K562 (cell line): ENCODE measurements at regions not wholly inside any gene's neighbourhood (a gene's known extent, or its start where the extent isn't known, plus 50 kb on each side); places are given as distances from the start of the nearest gene placed in this dataset.

ENCODE experiments used
- DIDO1 ChIP-seq: fragments of 450-650 bp; IDR thresholded peaks from 2 replicates; pipeline ENCODE4 v1.6.1; 2016; ENCODE audit warnings: low read depth, missing biosample characterization, missing genetic modification characterization
- NR1H2 ChIP-seq: sonication (generic); formaldehyde crosslinking; IDR thresholded peaks from 2 replicates; pipeline ENCODE4 v1.4.0; 2020; ENCODE audit warnings: mild to moderate bottlenecking, missing genetic modification reagents
- SMAD3 ChIP-seq: fragments of 450-650 bp; formaldehyde crosslinking; conservative IDR thresholded peaks from 2 replicates; pipeline ENCODE4 v1.4.0; 2020; ENCODE audit warnings: mild to moderate bottlenecking
- ZNF274 ChIP-seq: IDR thresholded peaks from 2 replicates; pipeline ENCODE4 v1.6.1; 2011; ENCODE audit warnings: low read depth, mild to moderate bottlenecking, low read length, moderate library complexity, borderline replicate concordance
- TF ChIP-seq, protein P1 (sequence below), 3 experiments: IDR thresholded peaks in 2 of 3; conservative IDR thresholded peaks in 1 of 3; 2 replicates each; pipeline ENCODE4 v1.5.1; 2011 to 2012; ENCODE audit warnings: low read length in 3 of 3, mild to moderate bottlenecking in 3 of 3, control low read depth in 2 of 3, improper control_type of control experiment in 1 of 3, inconsistent platforms in 1 of 3, low read depth in 1 of 3, mixed read lengths in 1 of 3, moderate library complexity in 1 of 3; ENCODE audit not compliant: insufficient read depth in 2 of 3
- TF ChIP-seq, protein P2 (sequence below): sonication (generic); formaldehyde crosslinking; IDR thresholded peaks from 2 replicates; pipeline ENCODE4 v1.8.0; 2022; ENCODE audit warnings: mild to moderate bottlenecking, missing genetic modification reagents

DNA sequence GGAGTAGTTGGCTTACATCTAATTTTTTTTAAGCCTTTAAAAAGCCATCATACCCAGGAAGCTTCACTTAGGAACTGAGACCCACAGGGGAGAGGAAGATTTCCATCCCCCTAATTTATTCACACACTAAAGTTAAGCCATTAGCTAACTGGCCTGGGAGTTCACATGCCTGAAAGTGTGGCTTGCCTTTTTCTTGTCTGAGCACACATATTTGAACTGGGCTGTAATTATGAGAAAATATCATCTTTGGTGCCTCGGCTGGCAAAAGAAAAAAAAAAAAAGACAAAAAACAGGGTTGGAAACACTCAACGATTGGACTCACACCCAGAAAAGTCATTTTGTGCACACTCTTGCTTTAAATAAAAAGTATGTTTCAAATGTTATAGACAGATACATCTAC is 847.3 kb downstream of the MAT2B start:
- TF ChIP-seq, protein P1, sequence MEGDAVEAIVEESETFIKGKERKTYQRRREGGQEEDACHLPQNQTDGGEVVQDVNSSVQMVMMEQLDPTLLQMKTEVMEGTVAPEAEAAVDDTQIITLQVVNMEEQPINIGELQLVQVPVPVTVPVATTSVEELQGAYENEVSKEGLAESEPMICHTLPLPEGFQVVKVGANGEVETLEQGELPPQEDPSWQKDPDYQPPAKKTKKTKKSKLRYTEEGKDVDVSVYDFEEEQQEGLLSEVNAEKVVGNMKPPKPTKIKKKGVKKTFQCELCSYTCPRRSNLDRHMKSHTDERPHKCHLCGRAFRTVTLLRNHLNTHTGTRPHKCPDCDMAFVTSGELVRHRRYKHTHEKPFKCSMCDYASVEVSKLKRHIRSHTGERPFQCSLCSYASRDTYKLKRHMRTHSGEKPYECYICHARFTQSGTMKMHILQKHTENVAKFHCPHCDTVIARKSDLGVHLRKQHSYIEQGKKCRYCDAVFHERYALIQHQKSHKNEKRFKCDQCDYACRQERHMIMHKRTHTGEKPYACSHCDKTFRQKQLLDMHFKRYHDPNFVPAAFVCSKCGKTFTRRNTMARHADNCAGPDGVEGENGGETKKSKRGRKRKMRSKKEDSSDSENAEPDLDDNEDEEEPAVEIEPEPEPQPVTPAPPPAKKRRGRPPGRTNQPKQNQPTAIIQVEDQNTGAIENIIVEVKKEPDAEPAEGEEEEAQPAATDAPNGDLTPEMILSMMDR (IDR thresholded peaks at IDR 0.05 in 2 of 3, conservative IDR thresholded peaks at IDR 0.05 in 1 of 3; ENCODE audit: insufficient read depth in 2 of 3, low read depth in 1 of 3, low read length in 3 of 3): no peak
- TF ChIP-seq ZNF274 (no peak), SMAD3 (CRISPR knock-in tag) (no peak), DIDO1 (tag) (no peak), NR1H2 (no peak)
- TF ChIP-seq, protein P2, sequence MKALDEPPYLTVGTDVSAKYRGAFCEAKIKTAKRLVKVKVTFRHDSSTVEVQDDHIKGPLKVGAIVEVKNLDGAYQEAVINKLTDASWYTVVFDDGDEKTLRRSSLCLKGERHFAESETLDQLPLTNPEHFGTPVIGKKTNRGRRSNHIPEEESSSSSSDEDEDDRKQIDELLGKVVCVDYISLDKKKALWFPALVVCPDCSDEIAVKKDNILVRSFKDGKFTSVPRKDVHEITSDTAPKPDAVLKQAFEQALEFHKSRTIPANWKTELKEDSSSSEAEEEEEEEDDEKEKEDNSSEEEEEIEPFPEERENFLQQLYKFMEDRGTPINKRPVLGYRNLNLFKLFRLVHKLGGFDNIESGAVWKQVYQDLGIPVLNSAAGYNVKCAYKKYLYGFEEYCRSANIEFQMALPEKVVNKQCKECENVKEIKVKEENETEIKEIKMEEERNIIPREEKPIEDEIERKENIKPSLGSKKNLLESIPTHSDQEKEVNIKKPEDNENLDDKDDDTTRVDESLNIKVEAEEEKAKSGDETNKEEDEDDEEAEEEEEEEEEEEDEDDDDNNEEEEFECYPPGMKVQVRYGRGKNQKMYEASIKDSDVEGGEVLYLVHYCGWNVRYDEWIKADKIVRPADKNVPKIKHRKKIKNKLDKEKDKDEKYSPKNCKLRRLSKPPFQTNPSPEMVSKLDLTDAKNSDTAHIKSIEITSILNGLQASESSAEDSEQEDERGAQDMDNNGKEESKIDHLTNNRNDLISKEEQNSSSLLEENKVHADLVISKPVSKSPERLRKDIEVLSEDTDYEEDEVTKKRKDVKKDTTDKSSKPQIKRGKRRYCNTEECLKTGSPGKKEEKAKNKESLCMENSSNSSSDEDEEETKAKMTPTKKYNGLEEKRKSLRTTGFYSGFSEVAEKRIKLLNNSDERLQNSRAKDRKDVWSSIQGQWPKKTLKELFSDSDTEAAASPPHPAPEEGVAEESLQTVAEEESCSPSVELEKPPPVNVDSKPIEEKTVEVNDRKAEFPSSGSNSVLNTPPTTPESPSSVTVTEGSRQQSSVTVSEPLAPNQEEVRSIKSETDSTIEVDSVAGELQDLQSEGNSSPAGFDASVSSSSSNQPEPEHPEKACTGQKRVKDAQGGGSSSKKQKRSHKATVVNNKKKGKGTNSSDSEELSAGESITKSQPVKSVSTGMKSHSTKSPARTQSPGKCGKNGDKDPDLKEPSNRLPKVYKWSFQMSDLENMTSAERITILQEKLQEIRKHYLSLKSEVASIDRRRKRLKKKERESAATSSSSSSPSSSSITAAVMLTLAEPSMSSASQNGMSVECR: no peak
